ENCODE measurements at regions not wholly inside any gene's neighbourhood (a gene's known extent, or its start where the extent isn't known, plus 50 kb on each side); places are given as distances from the start of the nearest gene placed in this dataset.
A peak's percentile ranks its signal among the peaks of the same experiment; 100 is the strongest.

DNA sequence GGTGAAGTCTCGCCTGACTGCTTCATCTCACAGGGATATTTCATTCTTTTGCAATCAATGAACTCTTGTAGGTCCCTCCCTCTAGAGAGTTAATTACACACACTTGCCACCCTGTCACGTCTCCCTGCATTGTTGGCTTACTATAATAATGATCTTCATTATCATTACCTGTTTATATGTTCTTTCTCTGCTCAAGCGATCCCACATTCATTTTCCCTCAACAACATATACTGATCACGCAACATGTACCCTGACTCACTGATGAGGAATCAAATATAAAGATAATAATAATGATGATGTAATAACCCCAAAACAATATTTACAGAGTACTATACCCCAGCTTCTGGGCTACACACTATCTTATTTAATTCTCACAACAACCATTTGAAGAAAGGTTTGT lies 88.5 kb downstream of the FEM1C start:
- DNase-seq, result no peak
- WGBS, 2 donors (ENCODE audit: low coverage in 1 of 2), result 82 to 93% methylated on average over 4 of the region's 4 CpGs
- peak overlapping the region; percentile 62 to 74 (median 66) for H3K27ac ChIP-seq
- H3K4me1 ChIP-seq, result peaks cover 2 to 80% (median 42%) of the 10 kb centered on the region in 4 donors
- intact Hi-C loops (cut with DNase I; ENCODE audit: low total_unique reads) (no loop called here), in situ Hi-C loops (cut with MboI; ENCODE audit: low pct_ligation_motif_present in 1 of 4, low pct_unique_long_range_greater_than_20kb in 1 of 4, low sequenced_read_pairs in 3 of 4) (no loop called here)
- no peaks in the 10 kb centered on the region for H3K9me3 ChIP-seq
- H3K36me3 ChIP-seq, result no peaks in the 10 kb centered on the region
- no peak overlapping the region for H3K4me3 ChIP-seq
- TF ChIP-seq, protein P1, sequence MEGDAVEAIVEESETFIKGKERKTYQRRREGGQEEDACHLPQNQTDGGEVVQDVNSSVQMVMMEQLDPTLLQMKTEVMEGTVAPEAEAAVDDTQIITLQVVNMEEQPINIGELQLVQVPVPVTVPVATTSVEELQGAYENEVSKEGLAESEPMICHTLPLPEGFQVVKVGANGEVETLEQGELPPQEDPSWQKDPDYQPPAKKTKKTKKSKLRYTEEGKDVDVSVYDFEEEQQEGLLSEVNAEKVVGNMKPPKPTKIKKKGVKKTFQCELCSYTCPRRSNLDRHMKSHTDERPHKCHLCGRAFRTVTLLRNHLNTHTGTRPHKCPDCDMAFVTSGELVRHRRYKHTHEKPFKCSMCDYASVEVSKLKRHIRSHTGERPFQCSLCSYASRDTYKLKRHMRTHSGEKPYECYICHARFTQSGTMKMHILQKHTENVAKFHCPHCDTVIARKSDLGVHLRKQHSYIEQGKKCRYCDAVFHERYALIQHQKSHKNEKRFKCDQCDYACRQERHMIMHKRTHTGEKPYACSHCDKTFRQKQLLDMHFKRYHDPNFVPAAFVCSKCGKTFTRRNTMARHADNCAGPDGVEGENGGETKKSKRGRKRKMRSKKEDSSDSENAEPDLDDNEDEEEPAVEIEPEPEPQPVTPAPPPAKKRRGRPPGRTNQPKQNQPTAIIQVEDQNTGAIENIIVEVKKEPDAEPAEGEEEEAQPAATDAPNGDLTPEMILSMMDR (IDR thresholded peaks at IDR 0.05), result no peak
- TF ChIP-seq EP300 (IDR thresholded peaks at IDR 0.05; ENCODE audit: low read depth) (no peak), POLR2AphosphoS5 (IDR thresholded peaks at IDR 0.05) (no peak), POLR2A (IDR thresholded peaks at IDR 0.05) (no peak)
- H3K27me3 ChIP-seq, result no peaks in the 10 kb centered on the region

- WGBS, 2 donors (ENCODE audit: low coverage in 1 of 2), result 72 to 100% methylated on average over 1 to 6 of the region's 6 CpGs
- in situ Hi-C loops (cut with MboI; ENCODE audit: low pct_ligation_motif_present in 1 of 4, low pct_unique_long_range_greater_than_20kb in 1 of 4, low sequenced_read_pairs in 3 of 4), result no loop called here
- DNase-seq, result no peak
- Histone ChIP-seq H3K4me3 (no peak overlapping the region), H3K36me3 (no peaks in the 10 kb centered on the region), H3K27me3 (no peaks in the 10 kb centered on the region), H3K9me3 (no peaks in the 10 kb centered on the region), H3K4me1 (peaks cover 2 to 85% (median 50%) of the 10 kb centered on the region in 4 donors), H3K27ac (peak overlapping the region; percentile 3 to 74 (median 38))
- peak; percentile 22 for TF ChIP-seq EP300 (IDR thresholded peaks at IDR 0.05; ENCODE audit: low read depth)
- TF ChIP-seq, protein P1 (IDR thresholded peaks at IDR 0.05), result no peak
- TF ChIP-seq POLR2AphosphoS5 (IDR thresholded peaks at IDR 0.05), result peak in 2 of 3 donors; percentile 52 to 69
- intact Hi-C loops (cut with DNase I; ENCODE audit: low total_unique reads), result no loop called here
These were observed 89.3 kb downstream of the FEM1C start for GRCh38 chr5:115455301-115455707.

GRCh38 chr5:115453391-115454095 lies 91.0 kb downstream of the FEM1C start:
- DNase-seq, result no peak
- Histone ChIP-seq H3K36me3 (no peaks in the 10 kb centered on the region), H3K4me1 (peaks cover 2 to 89% (median 51%) of the 10 kb centered on the region in 4 donors), H3K4me3 (no peak overlapping the region), H3K9me3 (no peaks in the 10 kb centered on the region), H3K27ac (peak overlapping the region in 3 of 4 donors; percentile 71 to 79 (median 74)), H3K27me3 (no peaks in the 10 kb centered on the region)
- intact Hi-C loops (cut with DNase I; ENCODE audit: low total_unique reads), result no loop called here
- WGBS, 2 donors (ENCODE audit: low coverage in 1 of 2), result 64% methylated on average over 2 of the region's 2 CpGs; no CpG with 5 or more reads in 1 of the 2 donors
- TF ChIP-seq EP300 (IDR thresholded peaks at IDR 0.05; ENCODE audit: low read depth) (no peak), POLR2A (IDR thresholded peaks at IDR 0.05) (no peak), POLR2AphosphoS5 (IDR thresholded peaks at IDR 0.05) (no peak)
- TF ChIP-seq, protein P1 (IDR thresholded peaks at IDR 0.05), result no peak
- in situ Hi-C loops (cut with MboI; ENCODE audit: low pct_ligation_motif_present in 1 of 4, low pct_unique_long_range_greater_than_20kb in 1 of 4, low sequenced_read_pairs in 3 of 4), result no loop called here

GRCh38 chr5:115452536-115453235 lies 91.9 kb downstream of the FEM1C start:
- TF ChIP-seq POLR2AphosphoS5 (IDR thresholded peaks at IDR 0.05), result no peak
- TF ChIP-seq, protein P1 (IDR thresholded peaks at IDR 0.05), result no peak
- no peak for TF ChIP-seq EP300 (IDR thresholded peaks at IDR 0.05; ENCODE audit: low read depth)
- no peak for TF ChIP-seq POLR2A (IDR thresholded peaks at IDR 0.05)
- Histone ChIP-seq H3K9me3 (no peaks in the 10 kb centered on the region), H3K4me3 (no peak overlapping the region), H3K27ac (peak overlapping the region; percentile 71 to 79 (median 72)), H3K27me3 (no peaks in the 10 kb centered on the region), H3K4me1 (peaks cover 2 to 85% (median 46%) of the 10 kb centered on the region in 4 donors), H3K36me3 (no peaks in the 10 kb centered on the region)
- WGBS, 2 donors (ENCODE audit: low coverage in 1 of 2), result 51 to 80% methylated on average over 2 of the region's 2 CpGs
- in situ Hi-C loops (cut with MboI; ENCODE audit: low pct_ligation_motif_present in 1 of 4, low pct_unique_long_range_greater_than_20kb in 1 of 4, low sequenced_read_pairs in 3 of 4), result no loop called here
- intact Hi-C loops (cut with DNase I; ENCODE audit: low total_unique reads), result no loop called here
- DNase-seq, result no peak

Data from transverse colon (tissue), 4 donors.